ENCODE measurements at regions not wholly inside any gene's neighbourhood (a gene's known extent, or its start where the extent isn't known, plus 50 kb on each side); places are given as distances from the start of the nearest gene placed in this dataset.
A peak's percentile ranks its signal among the peaks of the same experiment; 100 is the strongest.

DNA sequence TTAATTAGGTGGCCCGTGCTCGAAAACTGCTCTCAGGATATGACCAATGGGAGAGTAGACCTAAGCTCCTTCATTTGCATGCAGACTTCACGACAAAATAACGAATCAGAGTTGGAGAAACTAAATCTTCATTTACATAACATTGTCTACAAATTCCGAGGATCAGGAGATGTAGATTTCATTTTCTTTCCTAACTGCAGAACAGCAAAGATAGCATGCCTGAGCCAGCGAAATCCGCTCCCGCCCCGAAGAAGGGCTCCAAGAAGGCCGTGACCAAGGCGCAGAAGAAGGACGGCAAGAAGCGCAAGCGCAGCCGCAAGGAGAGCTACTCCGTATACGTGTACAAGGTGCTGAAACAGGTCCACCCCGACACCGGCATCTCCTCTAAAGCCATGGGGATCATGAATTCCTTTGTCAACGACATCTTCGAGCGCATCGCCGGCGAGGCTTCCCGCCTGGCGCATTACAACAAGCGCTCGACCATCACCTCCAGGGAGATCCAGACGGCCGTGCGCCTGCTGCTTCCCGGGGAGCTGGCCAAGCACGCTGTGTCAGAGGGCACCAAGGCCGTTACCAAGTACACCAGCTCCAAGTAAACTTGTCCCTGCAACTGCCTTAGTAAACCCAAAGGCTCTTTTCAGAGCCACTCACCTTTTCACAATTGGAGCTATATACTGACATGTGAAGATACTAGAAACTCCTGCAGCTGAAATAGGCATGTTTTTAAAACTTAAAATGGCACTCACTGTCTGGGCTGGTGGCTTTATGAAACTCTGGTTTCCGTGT, 96.5 kb downstream of the HFE start:
- WGBS (ENCODE audit: low lambda C conversion rate) = 4% methylated on average over 10 of the region's 36 CpGs
- peak; percentile 71 for DNase-seq
- Histone ChIP-seq H3K9ac (peak overlapping the region; percentile 54; the same call in 1 of the 2 replicates), H3K27me3 (ENCODE audit: insufficient read depth) (no peaks in the 10 kb centered on the region), H3K4me3 (ENCODE audit: low read depth in 2 of 2, low read length in 1 of 2) (peak overlapping the region; percentile 49 to 56), H3K4me1 (ENCODE audit: control insufficient read depth in 1 of 2, insufficient read depth in 2 of 2, low read depth in 1 of 2, low read length in 1 of 2) (peaks cover 4 to 6% of the 10 kb centered on the region in 2 experiments; a peak in 2 of 4 replicates), H3K36me3 (replicated peaks in 1 of 2; ENCODE audit: control insufficient read depth in 1 of 2, insufficient read depth in 2 of 2, low read length in 1 of 2) (no peaks in the 10 kb centered on the region), H3F3A (replicated peaks; ENCODE audit: insufficient read depth) (peaks cover 33% of the 10 kb centered on the region), H3K4me2 (peak overlapping the region; percentile 81), H3K79me2 (ENCODE audit: insufficient read depth) (no peaks in the 10 kb centered on the region), H4K20me1 (ENCODE audit: insufficient read depth) (no peaks in the 10 kb centered on the region), H3K27ac (ENCODE audit: low read depth in 2 of 2, low read length in 1 of 2) (peak overlapping the region; percentile 62 to 97), H3K9me3 (no peaks in the 10 kb centered on the region), H3K9me2 (no peaks in the 10 kb centered on the region), H2AFZ (ENCODE audit: low read depth) (peak overlapping the region; percentile 86)
- TF ChIP-seq, protein P1, sequence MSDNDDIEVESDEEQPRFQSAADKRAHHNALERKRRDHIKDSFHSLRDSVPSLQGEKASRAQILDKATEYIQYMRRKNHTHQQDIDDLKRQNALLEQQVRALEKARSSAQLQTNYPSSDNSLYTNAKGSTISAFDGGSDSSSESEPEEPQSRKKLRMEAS (IDR thresholded peaks at IDR 0.05; ENCODE audit: low read depth) = peak; percentile 40
- TF ChIP-seq, protein P2, sequence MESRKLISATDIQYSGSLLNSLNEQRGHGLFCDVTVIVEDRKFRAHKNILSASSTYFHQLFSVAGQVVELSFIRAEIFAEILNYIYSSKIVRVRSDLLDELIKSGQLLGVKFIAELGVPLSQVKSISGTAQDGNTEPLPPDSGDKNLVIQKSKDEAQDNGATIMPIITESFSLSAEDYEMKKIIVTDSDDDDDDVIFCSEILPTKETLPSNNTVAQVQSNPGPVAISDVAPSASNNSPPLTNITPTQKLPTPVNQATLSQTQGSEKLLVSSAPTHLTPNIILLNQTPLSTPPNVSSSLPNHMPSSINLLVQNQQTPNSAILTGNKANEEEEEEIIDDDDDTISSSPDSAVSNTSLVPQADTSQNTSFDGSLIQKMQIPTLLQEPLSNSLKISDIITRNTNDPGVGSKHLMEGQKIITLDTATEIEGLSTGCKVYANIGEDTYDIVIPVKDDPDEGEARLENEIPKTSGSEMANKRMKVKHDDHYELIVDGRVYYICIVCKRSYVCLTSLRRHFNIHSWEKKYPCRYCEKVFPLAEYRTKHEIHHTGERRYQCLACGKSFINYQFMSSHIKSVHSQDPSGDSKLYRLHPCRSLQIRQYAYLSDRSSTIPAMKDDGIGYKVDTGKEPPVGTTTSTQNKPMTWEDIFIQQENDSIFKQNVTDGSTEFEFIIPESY (IDR thresholded peaks at IDR 0.05; ENCODE audit: borderline replicate concordance, low read depth) = peak; percentile 93
- TF ChIP-seq, protein P3, sequence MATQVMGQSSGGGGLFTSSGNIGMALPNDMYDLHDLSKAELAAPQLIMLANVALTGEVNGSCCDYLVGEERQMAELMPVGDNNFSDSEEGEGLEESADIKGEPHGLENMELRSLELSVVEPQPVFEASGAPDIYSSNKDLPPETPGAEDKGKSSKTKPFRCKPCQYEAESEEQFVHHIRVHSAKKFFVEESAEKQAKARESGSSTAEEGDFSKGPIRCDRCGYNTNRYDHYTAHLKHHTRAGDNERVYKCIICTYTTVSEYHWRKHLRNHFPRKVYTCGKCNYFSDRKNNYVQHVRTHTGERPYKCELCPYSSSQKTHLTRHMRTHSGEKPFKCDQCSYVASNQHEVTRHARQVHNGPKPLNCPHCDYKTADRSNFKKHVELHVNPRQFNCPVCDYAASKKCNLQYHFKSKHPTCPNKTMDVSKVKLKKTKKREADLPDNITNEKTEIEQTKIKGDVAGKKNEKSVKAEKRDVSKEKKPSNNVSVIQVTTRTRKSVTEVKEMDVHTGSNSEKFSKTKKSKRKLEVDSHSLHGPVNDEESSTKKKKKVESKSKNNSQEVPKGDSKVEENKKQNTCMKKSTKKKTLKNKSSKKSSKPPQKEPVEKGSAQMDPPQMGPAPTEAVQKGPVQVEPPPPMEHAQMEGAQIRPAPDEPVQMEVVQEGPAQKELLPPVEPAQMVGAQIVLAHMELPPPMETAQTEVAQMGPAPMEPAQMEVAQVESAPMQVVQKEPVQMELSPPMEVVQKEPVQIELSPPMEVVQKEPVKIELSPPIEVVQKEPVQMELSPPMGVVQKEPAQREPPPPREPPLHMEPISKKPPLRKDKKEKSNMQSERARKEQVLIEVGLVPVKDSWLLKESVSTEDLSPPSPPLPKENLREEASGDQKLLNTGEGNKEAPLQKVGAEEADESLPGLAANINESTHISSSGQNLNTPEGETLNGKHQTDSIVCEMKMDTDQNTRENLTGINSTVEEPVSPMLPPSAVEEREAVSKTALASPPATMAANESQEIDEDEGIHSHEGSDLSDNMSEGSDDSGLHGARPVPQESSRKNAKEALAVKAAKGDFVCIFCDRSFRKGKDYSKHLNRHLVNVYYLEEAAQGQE (IDR thresholded peaks at IDR 0.05; ENCODE audit: low read depth, low read length) = 0 out of 2 replicates have a peak, but pooled peaks have one; percentile 10
- TF ChIP-seq, protein P4, sequence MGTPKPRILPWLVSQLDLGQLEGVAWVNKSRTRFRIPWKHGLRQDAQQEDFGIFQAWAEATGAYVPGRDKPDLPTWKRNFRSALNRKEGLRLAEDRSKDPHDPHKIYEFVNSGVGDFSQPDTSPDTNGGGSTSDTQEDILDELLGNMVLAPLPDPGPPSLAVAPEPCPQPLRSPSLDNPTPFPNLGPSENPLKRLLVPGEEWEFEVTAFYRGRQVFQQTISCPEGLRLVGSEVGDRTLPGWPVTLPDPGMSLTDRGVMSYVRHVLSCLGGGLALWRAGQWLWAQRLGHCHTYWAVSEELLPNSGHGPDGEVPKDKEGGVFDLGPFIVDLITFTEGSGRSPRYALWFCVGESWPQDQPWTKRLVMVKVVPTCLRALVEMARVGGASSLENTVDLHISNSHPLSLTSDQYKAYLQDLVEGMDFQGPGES (IDR thresholded peaks at IDR 0.05; ENCODE audit: low read depth, low read length) = peak; percentile 69; the same call in 1 of the 2 replicates
- TF ChIP-seq POLR2AphosphoS5 (IDR thresholded peaks at IDR 0.05; ENCODE audit: low read depth, low read length) (peak; percentile 96), NRF1 (IDR thresholded peaks at IDR 0.05; ENCODE audit: low read depth, low read length) (peak; percentile 34; the same call in 1 of the 2 replicates), RCOR1 (IDR thresholded peaks at IDR 0.05; ENCODE audit: low read length) (no peak), FOXJ3 (CRISPR knock-in tag; IDR thresholded peaks at IDR 0.05) (no peak), TCF12 (IDR thresholded peaks at IDR 0.05) (no peak), YY1 (IDR thresholded peaks at IDR 0.05; ENCODE audit: low read depth) (no peak), CHD2 (IDR thresholded peaks at IDR 0.05; ENCODE audit: low read length, partially characterized antibody) (peak; percentile 69), MXI1 (IDR thresholded peaks at IDR 0.05; ENCODE audit: low read depth, low read length) (peak; percentile 49; the same call in 1 of the 2 replicates), EP300 (IDR thresholded peaks at IDR 0.05; ENCODE audit: borderline replicate concordance in 1 of 2, low read depth in 1 of 2, low read length in 1 of 2) (peak in 1 of 2 experiments; percentile 39; a peak in 1 of 4 replicates), SIN3A (IDR thresholded peaks at IDR 0.05; ENCODE audit: borderline replicate concordance, low read depth, low read length) (peak; percentile 76; the same call in 1 of the 2 replicates), RFX5 (IDR thresholded peaks at IDR 0.05; ENCODE audit: low read length) (no peak), TEAD4 (IDR thresholded peaks at IDR 0.05; ENCODE audit: borderline replicate concordance, insufficient read depth) (no peak)
- TF ChIP-seq, protein P5, sequence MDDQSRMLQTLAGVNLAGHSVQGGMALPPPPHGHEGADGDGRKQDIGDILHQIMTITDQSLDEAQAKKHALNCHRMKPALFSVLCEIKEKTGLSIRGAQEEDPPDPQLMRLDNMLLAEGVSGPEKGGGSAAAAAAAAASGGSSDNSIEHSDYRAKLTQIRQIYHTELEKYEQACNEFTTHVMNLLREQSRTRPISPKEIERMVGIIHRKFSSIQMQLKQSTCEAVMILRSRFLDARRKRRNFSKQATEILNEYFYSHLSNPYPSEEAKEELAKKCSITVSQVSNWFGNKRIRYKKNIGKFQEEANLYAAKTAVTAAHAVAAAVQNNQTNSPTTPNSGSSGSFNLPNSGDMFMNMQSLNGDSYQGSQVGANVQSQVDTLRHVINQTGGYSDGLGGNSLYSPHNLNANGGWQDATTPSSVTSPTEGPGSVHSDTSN (IDR thresholded peaks at IDR 0.05) = no peak
- ChIA-PET POLR2A (interaction anchor here (0.8 to 9.1 kb wide), 28 partner anchors 10 to 1707 kb away, joined by 3 to 247 read pairs (median 7); partner anchors contain the start of gene HMGN4), CTCF (interaction anchor here (0.9 to 2.5 kb wide), 4 partner anchors 10 to 139 kb away, joined by 3 to 13 read pairs (median 4); no protein-coding TSS in a partner anchor)

All from SK-N-SH (cell line).